Central memory CD8-positive, alpha-beta T cell (primary cell): ENCODE measurements at regions not wholly inside any gene's neighbourhood (a gene's known extent, or its start where the extent isn't known, plus 50 kb on each side); places are given as distances from the start of the nearest gene placed in this dataset.

Experiments
- ATAC-seq: fragments of 150-1000 bp; cut with Tn5 transposase; replicated peaks from 2 replicates; pipeline ENCODE4 v1.10.0; 2022; ENCODE audit warnings: mild to moderate bottlenecking, moderate FRiP score, moderate number of reproducible peaks; ENCODE audit not compliant: poor library complexity, severe bottlenecking; ENCODE audit errors: extremely low read depth
- DNase-seq, 2 donors: peaks; one replicate each; pipeline ENCODE4 v3.0.0; 2021; ENCODE audit warnings: low spot score in 2 of 2
- H3K27ac Mint-ChIP-seq: one replicate; pipeline ENCODE4 v1.8.0; 2022; ENCODE audit warnings: low read depth, mild to moderate bottlenecking, moderate library complexity, mixed read lengths
- H3K27me3 Mint-ChIP-seq: one replicate; pipeline ENCODE4 v1.8.0; 2022; ENCODE audit warnings: mixed read lengths
- H3K36me3 Mint-ChIP-seq: one replicate; pipeline ENCODE4 v1.8.0; 2022; ENCODE audit warnings: mild to moderate bottlenecking, moderate library complexity, mixed read lengths; ENCODE audit not compliant: insufficient read depth
- H3K4me1 Mint-ChIP-seq: one replicate; pipeline ENCODE4 v1.8.0; 2022; ENCODE audit warnings: mixed read lengths
- H3K4me3 Mint-ChIP-seq: one replicate; pipeline ENCODE4 v1.8.0; 2022; ENCODE audit warnings: mild to moderate bottlenecking, moderate library complexity, mixed read lengths
- H3K9me3 Mint-ChIP-seq: one replicate; pipeline ENCODE4 v1.8.0; 2022; ENCODE audit warnings: mixed read lengths

- Mint-ChIP-seq H3K4me1 (no peaks in the 10 kb centered on the region), H3K4me3 (no peak overlapping the region), H3K9me3 (no peaks in the 10 kb centered on the region), H3K27ac (no peak overlapping the region), H3K36me3 (no peaks in the 10 kb centered on the region), H3K27me3 (peaks cover 34% of the 10 kb centered on the region)
- ATAC-seq (no peak), DNase-seq (no peak)
These were observed 206.4 kb upstream of the JADE1 start for GRCh38 chr4:128603081-128603480.

- no peak overlapping the region for H3K4me3 Mint-ChIP-seq
- no peaks in the 10 kb centered on the region for H3K9me3 Mint-ChIP-seq
- no peaks in the 10 kb centered on the region for H3K4me1 Mint-ChIP-seq
- H3K27ac Mint-ChIP-seq: no peak overlapping the region
- H3K36me3 Mint-ChIP-seq: no peaks in the 10 kb centered on the region
- no peak for ATAC-seq
- peaks cover 30% of the 10 kb centered on the region for H3K27me3 Mint-ChIP-seq
- no peak for DNase-seq
These were observed 207.4 kb upstream of the JADE1 start for GRCh38 chr4:128601991-128602695.

- H3K27me3 Mint-ChIP-seq: peaks cover 33% of the 10 kb centered on the region
- no peaks in the 10 kb centered on the region for H3K4me1 Mint-ChIP-seq
- no peak overlapping the region for H3K4me3 Mint-ChIP-seq
- H3K36me3 Mint-ChIP-seq: no peaks in the 10 kb centered on the region
- no peak overlapping the region for H3K27ac Mint-ChIP-seq
- DNase-seq: no peak
- no peaks in the 10 kb centered on the region for H3K9me3 Mint-ChIP-seq
- ATAC-seq: no peak
These were observed 208.3 kb upstream of the JADE1 start for GRCh38 chr4:128600996-128601871.

- Mint-ChIP-seq H3K27me3 (peaks cover 36% of the 10 kb centered on the region), H3K4me3 (no peak overlapping the region), H3K36me3 (no peaks in the 10 kb centered on the region), H3K4me1 (no peaks in the 10 kb centered on the region), H3K9me3 (no peaks in the 10 kb centered on the region), H3K27ac (no peak overlapping the region)
- no peak for ATAC-seq
- no peak for DNase-seq
These were observed 209.1 kb upstream of the JADE1 start for GRCh38 chr4:128600410-128600809.

- no peak overlapping the region for H3K27ac Mint-ChIP-seq
- DNase-seq (no peak), ATAC-seq (no peak)
- peaks cover 36% of the 10 kb centered on the region for H3K27me3 Mint-ChIP-seq
- H3K4me1 Mint-ChIP-seq: no peaks in the 10 kb centered on the region
- H3K9me3 Mint-ChIP-seq: no peaks in the 10 kb centered on the region
- no peaks in the 10 kb centered on the region for H3K36me3 Mint-ChIP-seq
- H3K4me3 Mint-ChIP-seq: no peak overlapping the region
These were observed 212.0 kb upstream of the JADE1 start for GRCh38 chr4:128597500-128597899.

- DNase-seq: no peak
- no peak overlapping the region for H3K4me3 Mint-ChIP-seq
- no peak for ATAC-seq
- H3K36me3 Mint-ChIP-seq: no peaks in the 10 kb centered on the region
- no peaks in the 10 kb centered on the region for H3K9me3 Mint-ChIP-seq
- H3K27ac Mint-ChIP-seq: no peak overlapping the region
- peaks cover 36% of the 10 kb centered on the region for H3K27me3 Mint-ChIP-seq
- H3K4me1 Mint-ChIP-seq: no peaks in the 10 kb centered on the region
These were observed 212.6 kb upstream of the JADE1 start for GRCh38 chr4:128596853-128597252.

GRCh38 chr4:128596115-128596514 is 213.4 kb upstream of the JADE1 start:
- Mint-ChIP-seq H3K9me3 (no peaks in the 10 kb centered on the region), H3K27ac (no peak overlapping the region), H3K36me3 (no peaks in the 10 kb centered on the region), H3K4me1 (no peaks in the 10 kb centered on the region), H3K27me3 (peaks cover 32% of the 10 kb centered on the region), H3K4me3 (no peak overlapping the region)
- ATAC-seq (no peak), DNase-seq (no peak)

- peaks cover 6% of the 10 kb centered on the region for H3K27me3 Mint-ChIP-seq
- no peak overlapping the region for H3K4me3 Mint-ChIP-seq
- no peak for DNase-seq
- H3K9me3 Mint-ChIP-seq: no peaks in the 10 kb centered on the region
- ATAC-seq: no peak
- H3K4me1 Mint-ChIP-seq: peaks cover 5% of the 10 kb centered on the region
- no peak overlapping the region for H3K27ac Mint-ChIP-seq
- no peaks in the 10 kb centered on the region for H3K36me3 Mint-ChIP-seq
These were observed 218.0 kb upstream of the JADE1 start for GRCh38 chr4:128591482-128591881.

- Mint-ChIP-seq H3K4me3 (no peak overlapping the region), H3K4me1 (peaks cover 5% of the 10 kb centered on the region), H3K27ac (no peak overlapping the region), H3K27me3 (no peaks in the 10 kb centered on the region), H3K9me3 (no peaks in the 10 kb centered on the region), H3K36me3 (no peaks in the 10 kb centered on the region)
- ATAC-seq (no peak), DNase-seq (no peak)
These were observed 218.7 kb upstream of the JADE1 start for GRCh38 chr4:128590773-128591172.

- DNase-seq (no peak), ATAC-seq (peak; percentile 83)
- H3K4me3 Mint-ChIP-seq: no peak overlapping the region
- H3K27ac Mint-ChIP-seq: no peak overlapping the region
- no peaks in the 10 kb centered on the region for H3K27me3 Mint-ChIP-seq
- peaks cover 5% of the 10 kb centered on the region for H3K4me1 Mint-ChIP-seq
- H3K36me3 Mint-ChIP-seq: no peaks in the 10 kb centered on the region
- H3K9me3 Mint-ChIP-seq: no peaks in the 10 kb centered on the region
These were observed 219.3 kb upstream of the JADE1 start for GRCh38 chr4:128590034-128590740.

- H3K9me3 Mint-ChIP-seq: no peaks in the 10 kb centered on the region
- ATAC-seq: no peak
- DNase-seq: no peak
- H3K27ac Mint-ChIP-seq: no peak overlapping the region
- H3K36me3 Mint-ChIP-seq: no peaks in the 10 kb centered on the region
- H3K4me3 Mint-ChIP-seq: no peak overlapping the region
- no peaks in the 10 kb centered on the region for H3K27me3 Mint-ChIP-seq
- peaks cover 5% of the 10 kb centered on the region for H3K4me1 Mint-ChIP-seq
These were observed 220.0 kb upstream of the JADE1 start for GRCh38 chr4:128589384-128589965.

- ATAC-seq: no peak
- no peaks in the 10 kb centered on the region for H3K9me3 Mint-ChIP-seq
These were observed 222.1 kb upstream of the JADE1 start for GRCh38 chr4:128587382-128587781.

More at GRCh38 chr4:128587382-128587781, 222.1 kb upstream of the JADE1 start:
- H3K27ac Mint-ChIP-seq: no peak overlapping the region
- H3K27me3 Mint-ChIP-seq: peaks cover 5% of the 10 kb centered on the region
- H3K4me1 Mint-ChIP-seq: peaks cover 5% of the 10 kb centered on the region
- H3K4me3 Mint-ChIP-seq: no peak overlapping the region
- no peaks in the 10 kb centered on the region for H3K36me3 Mint-ChIP-seq
- no peak for DNase-seq
